ENCODE measurements at regions not wholly inside any gene's neighbourhood (a gene's known extent, or its start where the extent isn't known, plus 50 kb on each side); places are given as distances from the start of the nearest gene placed in this dataset.

- no peak overlapping the region for H3K4me3 ChIP-seq (replicated peaks; ENCODE audit: low read depth, low read length)
- DNase-seq (ENCODE audit: extremely low read depth, low read depth), result no peak
- TF ChIP-seq, protein P1, sequence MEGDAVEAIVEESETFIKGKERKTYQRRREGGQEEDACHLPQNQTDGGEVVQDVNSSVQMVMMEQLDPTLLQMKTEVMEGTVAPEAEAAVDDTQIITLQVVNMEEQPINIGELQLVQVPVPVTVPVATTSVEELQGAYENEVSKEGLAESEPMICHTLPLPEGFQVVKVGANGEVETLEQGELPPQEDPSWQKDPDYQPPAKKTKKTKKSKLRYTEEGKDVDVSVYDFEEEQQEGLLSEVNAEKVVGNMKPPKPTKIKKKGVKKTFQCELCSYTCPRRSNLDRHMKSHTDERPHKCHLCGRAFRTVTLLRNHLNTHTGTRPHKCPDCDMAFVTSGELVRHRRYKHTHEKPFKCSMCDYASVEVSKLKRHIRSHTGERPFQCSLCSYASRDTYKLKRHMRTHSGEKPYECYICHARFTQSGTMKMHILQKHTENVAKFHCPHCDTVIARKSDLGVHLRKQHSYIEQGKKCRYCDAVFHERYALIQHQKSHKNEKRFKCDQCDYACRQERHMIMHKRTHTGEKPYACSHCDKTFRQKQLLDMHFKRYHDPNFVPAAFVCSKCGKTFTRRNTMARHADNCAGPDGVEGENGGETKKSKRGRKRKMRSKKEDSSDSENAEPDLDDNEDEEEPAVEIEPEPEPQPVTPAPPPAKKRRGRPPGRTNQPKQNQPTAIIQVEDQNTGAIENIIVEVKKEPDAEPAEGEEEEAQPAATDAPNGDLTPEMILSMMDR (IDR thresholded peaks at IDR 0.05; ENCODE audit: low read depth, low read length, missing control alignments), result no peak
Observed at GRCh38 chr4:120331486-120332370, 265.1 kb upstream of the MAD2L1 start.

GRCh38 chr4:120329386-120329785 is 262.7 kb upstream of the MAD2L1 start:
- TF ChIP-seq, protein P1 (IDR thresholded peaks at IDR 0.05; ENCODE audit: low read depth, low read length, missing control alignments), result no peak
- no peak for DNase-seq (ENCODE audit: extremely low read depth, low read depth)
- no peak overlapping the region for H3K4me3 ChIP-seq (replicated peaks; ENCODE audit: low read depth, low read length)

- H3K4me3 ChIP-seq (replicated peaks; ENCODE audit: low read depth, low read length), result no peak overlapping the region
- no peak for DNase-seq (ENCODE audit: extremely low read depth, low read depth)
- TF ChIP-seq, protein P1 (IDR thresholded peaks at IDR 0.05; ENCODE audit: low read depth, low read length, missing control alignments), result no peak
Observed at GRCh38 chr4:120327276-120327675, 260.6 kb upstream of the MAD2L1 start.

DNA sequence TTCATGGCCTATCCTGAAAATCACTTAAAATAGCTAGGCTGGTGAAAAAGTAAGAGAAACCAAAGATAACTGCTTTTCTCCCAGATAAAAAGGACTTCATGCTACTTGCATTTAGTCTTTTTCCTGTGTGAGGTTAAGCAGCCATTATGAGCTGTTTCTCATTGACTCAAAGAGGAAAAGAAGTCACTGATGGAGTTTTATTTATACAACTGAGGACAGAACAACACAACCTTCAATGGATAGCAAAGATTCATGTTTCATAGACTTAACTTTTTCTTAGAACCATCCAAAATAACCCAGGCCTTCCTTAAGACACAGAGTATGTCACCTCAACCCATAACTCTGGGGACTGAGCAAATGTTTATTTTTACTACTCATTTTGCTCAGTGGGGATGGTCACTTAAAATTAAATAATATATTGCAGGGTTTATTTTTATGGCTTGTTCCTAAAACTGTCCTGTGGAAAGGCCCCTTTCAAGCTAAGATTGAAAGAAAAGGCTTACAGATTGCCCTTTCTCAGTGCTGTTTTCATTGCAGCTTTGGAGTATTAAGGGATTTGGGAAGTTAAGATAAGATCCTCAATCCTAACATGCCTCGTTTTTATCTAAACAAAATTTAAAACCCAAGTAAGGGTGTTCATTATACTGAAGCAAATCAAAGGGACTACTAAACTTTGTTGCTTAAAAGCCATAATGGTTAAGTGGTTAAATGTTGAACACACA is 252.6 kb upstream of the MAD2L1 start:
- TF ChIP-seq, protein P1 (IDR thresholded peaks at IDR 0.05; ENCODE audit: low read depth, low read length, missing control alignments), result no peak
- no peak for DNase-seq (ENCODE audit: extremely low read depth, low read depth)
- H3K4me3 ChIP-seq (replicated peaks; ENCODE audit: low read depth, low read length), result no peak overlapping the region

DNA sequence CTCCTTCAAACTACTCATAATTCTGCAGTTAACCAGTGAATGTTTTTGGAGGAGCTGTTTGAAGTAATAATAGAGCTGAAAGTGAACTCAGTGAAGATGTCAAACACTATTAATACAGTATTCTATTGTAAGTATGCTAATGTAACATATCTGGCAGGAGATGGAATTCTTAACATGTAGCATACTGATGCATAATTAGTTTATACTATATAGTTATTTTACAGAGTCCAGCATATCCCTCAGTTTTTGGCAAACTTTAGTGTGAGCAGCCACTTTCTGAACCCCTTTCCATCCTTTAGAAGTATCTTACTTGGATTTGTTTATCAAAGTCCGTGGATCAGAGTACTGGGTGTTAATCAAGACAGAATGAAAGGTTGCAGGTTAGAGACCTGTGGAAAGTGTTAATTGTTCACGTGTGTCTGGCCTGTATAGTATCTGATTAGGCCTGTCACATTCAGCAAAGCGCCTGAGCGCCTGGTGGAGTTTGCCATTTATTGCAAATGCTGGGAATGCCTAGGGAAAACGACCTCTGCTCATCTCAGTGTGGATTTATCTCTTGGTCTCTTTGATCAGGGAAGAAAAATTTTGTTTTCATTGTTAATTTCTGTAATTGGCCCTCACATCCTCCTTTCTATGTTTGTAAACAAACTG is 251.7 kb upstream of the MAD2L1 start:
- H3K4me3 ChIP-seq (replicated peaks; ENCODE audit: low read depth, low read length), result no peak overlapping the region
- DNase-seq (ENCODE audit: extremely low read depth, low read depth), result no peak
- TF ChIP-seq, protein P1 (IDR thresholded peaks at IDR 0.05; ENCODE audit: low read depth, low read length, missing control alignments), result no peak

- DNase-seq (ENCODE audit: extremely low read depth, low read depth), result no peak
- TF ChIP-seq, protein P1 (IDR thresholded peaks at IDR 0.05; ENCODE audit: low read depth, low read length, missing control alignments), result no peak
- no peak overlapping the region for H3K4me3 ChIP-seq (replicated peaks; ENCODE audit: low read depth, low read length)
Observed at GRCh38 chr4:120317713-120318112, 251.1 kb upstream of the MAD2L1 start.
